Dedifferentiated amniotic fluid mesenchymal stem cell (primary cell): ENCODE measurements at regions not wholly inside any gene's neighbourhood (a gene's known extent, or its start where the extent isn't known, plus 50 kb on each side); places are given as distances from the start of the nearest gene placed in this dataset.
A peak's percentile ranks its signal among the peaks of the same experiment; 100 is the strongest.

Source experiments
- DNase-seq: peaks from one replicate; pipeline ENCODE4 v3.0.0-alpha.2; 2016; ENCODE audit errors: extremely low spot score

GRCh38 chr6:15801912-15802311, 139.1 kb upstream of the DTNBP1 start:
- no peak for DNase-seq

- no peak for DNase-seq
These were observed 138.2 kb upstream of the DTNBP1 start for GRCh38 chr6:15800841-15801617.

DNA sequence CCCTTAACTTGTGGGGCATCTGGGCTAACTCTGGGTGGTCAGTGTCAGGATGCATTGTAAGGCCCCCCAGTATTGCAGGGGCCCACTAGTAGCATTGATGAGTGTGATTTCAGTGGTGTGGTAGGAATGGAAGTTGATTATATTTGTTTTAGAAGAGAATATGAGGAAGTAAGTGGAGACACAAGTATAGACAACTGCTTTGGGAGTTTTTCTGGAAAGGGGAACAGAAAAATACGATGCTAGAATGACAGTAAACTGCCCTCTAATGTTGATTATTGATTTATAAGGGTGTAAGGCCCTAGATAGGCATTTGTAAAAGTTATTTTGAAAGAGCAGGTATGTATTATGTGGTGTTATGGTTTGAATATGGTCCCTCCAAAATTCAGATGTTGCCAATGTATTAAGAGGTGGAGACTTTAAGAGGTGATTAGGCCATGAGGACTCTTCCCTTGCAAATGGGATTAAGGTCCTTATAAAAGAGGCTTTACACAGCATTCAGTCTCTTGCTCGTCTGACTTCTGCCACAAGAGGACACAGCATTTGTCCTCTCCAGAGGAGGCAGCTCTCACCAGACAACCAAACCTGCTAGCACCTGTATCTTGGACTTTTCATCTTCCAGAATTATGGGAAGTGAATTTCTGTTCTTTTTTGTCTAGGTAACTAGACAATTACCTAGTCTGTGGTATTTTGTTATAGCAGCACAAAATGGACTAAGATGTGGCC, 135.9 kb upstream of the DTNBP1 start:
- no peak for DNase-seq

DNA sequence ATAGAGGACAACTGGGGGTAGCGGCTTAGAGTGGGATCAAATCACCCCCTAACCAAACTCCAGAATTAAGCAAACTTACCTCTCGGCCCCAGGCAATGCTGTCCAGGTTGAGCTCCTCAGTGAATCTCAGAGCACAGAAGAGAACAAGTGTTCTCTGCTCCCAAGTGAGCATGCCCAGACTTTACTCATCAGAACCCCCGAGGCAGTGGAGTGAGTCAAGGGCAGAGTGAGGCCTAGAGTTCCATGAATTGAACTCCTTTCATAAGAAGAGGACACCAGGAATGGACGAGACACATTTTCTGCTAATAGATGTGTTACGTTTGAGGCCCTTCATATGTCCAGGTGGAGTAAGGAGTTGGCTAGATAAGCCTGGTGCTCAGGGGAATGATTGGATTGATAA, 134.0 kb upstream of the DTNBP1 start:
- no peak for DNase-seq

- no peak for DNase-seq
These were observed 133.4 kb upstream of the DTNBP1 start for GRCh38 chr6:15796130-15796771.

DNA sequence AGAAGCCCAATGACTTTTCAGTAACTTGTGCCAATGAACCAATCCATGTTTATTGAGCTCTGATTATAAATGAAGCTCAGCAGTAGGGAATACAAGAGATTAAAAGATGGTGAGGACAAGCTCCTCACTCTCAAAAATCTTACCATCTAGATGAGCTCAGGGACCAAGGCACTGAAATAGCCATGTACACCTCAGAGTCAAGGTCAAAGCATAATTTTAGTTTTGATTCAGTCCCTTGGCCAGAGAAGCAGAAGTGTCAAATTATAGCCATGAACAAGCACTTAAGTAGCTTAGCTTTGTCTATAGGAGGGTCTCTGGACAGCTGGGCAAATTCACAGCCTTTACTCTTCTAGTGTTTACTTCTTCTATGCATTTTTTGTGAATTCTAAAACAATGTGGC, 131.0 kb upstream of the DTNBP1 start:
- DNase-seq: no peak

DNA sequence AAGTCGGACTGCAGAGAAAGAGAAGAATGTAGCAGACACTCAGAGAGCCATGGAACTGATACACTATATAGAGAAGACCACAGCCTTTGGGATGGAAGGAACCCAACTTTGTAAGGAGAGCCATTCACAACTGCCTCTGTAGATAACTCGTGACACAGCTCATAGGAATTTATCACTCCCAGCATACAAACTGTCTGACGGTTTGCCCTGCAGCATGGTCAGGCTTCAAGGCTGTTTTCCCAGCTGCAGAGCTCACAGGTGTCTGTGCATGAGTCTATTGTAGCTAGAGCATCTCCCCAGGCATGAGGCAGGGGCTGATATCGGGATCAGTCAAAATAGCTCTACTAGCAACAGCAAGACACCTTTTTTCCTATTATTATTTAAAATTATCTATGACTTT, 130.5 kb upstream of the DTNBP1 start:
- DNase-seq: peak; percentile 45

DNA sequence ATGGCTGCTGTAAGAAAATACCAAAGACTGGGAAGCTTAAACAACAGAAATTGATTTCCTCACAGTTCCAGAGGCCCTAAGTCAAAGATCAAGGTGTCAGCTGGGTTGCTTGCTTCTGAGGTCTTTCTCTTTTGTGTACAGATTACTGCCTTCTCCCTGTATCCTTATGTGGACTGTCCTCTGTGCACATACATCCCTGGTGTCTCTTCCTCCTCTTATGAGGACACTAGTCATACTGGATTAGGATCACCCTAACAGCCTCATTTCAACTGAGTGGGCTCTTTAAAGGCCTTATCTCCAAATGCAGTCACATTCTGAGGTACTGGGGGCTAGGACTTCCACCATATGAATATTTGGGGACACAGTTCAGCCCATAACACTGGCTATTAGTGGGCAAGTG, 130.0 kb upstream of the DTNBP1 start:
- no peak for DNase-seq

GRCh38 chr6:15791448-15792181, 128.8 kb upstream of the DTNBP1 start:
- DNase-seq: no peak

- DNase-seq: no peak
These were observed 127.3 kb upstream of the DTNBP1 start for GRCh38 chr6:15790116-15790515.

DNA sequence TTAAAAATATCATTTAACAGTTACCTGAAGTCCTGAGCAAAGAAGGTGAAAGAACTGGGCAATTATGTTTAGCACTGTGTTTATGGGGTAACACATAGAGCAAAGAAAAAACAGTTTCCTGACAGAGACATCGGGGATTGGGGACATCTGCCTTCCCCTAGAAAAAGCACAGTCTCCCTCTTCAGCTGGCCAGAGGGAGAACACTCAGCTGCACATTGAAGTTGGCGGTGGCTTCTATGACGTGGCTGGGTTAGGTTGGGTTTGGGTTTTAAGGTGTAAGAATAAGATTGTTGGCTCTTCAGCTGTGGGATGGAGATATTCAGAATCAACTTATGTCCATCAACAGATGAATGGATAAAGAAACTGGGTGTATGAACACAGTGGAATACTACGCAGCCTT, 124.0 kb upstream of the DTNBP1 start:
- DNase-seq: no peak

GRCh38 chr6:15783484-15783883, 120.7 kb upstream of the DTNBP1 start:
- DNase-seq: no peak

DNA sequence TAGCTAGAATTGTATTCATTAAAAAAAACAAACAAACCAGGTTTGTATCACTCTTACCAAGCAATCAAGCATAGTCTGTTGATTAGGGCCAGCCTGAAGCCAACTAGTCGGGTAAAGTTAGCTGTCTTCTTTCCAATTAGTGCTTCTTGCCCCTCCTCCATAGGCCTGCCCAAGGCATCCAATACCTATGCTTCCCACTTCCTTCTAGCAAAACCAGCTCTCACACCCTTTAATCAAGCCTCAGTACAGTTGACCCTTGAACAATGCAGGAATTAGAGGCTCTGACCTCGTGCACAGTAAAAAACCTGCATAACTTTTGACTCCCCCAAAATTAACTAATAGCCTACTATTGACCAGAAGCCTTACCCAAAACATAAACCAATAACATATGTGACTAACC, 119.1 kb upstream of the DTNBP1 start:
- no peak for DNase-seq

GRCh38 chr6:15781333-15781732, 118.5 kb upstream of the DTNBP1 start:
- DNase-seq: no peak

GRCh38 chr6:15780437-15780836, 117.6 kb upstream of the DTNBP1 start:
- DNase-seq: no peak

DNA sequence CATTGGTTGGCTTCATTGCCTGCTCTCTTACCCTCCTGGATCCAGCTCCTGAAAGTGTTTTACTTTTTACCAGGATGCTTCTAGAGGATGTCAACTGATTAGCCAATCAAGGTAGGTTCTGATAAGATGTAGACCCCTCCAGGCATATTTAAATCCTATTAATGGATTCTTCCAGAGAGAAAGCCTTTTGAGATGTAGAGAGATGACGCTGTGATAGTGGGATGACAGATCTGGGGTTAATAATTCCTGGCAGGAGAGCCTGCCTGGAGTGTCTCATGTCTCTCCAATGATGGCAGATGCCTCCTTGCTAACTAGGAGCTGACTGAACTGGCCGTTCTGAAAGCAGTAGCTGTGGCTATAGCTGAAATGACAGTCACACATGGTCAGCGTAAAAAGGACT, 116.9 kb upstream of the DTNBP1 start:
- no peak for DNase-seq

DNA sequence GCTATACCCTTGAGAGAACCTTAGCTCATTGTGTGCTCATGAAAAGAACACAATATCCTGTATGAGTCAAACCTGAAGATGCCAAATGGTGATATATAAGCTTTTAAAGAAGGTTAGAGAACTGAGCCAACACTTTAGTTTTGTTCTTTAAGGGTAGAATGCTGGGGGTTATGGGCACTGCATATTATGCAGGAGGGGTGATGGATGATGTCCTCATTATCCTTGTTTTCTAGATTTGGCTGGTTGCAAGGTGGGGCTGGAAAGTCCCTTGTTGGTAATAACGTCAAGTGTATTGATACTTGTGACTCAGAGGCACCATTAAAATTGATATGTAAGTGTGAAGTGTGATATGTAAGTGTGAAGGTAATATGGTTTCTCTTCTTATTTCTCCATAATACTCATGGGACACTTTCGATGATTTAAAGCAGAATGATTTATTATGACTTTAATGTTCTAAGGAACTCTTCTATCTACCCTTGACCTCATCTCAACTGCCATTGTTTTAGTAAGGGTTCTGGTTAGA, 113.7 kb upstream of the DTNBP1 start:
- no peak for DNase-seq

DNA sequence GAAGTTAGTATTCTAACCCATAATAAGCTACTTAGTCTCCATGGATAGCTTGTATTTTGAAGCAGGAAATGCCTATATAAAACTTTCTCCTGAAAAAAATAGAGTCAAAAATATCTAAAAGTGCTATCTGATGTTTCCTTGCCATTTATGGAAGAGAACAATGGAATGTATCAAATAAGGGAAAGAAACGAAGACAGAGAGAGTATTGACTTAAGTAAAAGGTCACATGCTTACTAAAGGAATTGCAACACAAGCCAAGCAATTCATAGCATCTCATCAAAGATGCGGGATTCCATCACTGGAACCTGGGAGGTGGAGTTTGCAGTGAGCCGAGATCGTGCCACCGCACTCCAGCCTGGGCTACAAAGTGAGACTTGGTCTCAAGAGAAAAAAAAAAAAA, 112.9 kb upstream of the DTNBP1 start:
- DNase-seq: no peak

- DNase-seq: no peak
These were observed 112.3 kb upstream of the DTNBP1 start for GRCh38 chr6:15775076-15775634.

- no peak for DNase-seq
These were observed 111.1 kb upstream of the DTNBP1 start for GRCh38 chr6:15773806-15774410.
